ENCODE measurements at regions not wholly inside any gene's neighbourhood (a gene's known extent, or its start where the extent isn't known, plus 50 kb on each side); places are given as distances from the start of the nearest gene placed in this dataset.
"Not testable (repeated sequence)": the region's sequence is repeated elsewhere in the genome, so short reads cannot be mapped to it uniquely, and the experiment has no call there.

GRCh38 chr15:20363591-20363990, 178.0 kb downstream of the GOLGA6L6 start:
- POLR2A ChIA-PET (ENCODE audit: partially characterized antibody); CTCF ChIA-PET (ENCODE audit: partially characterized antibody): not testable (repeated sequence)

More at GRCh38 chr15:20363591-20363990, 178.0 kb downstream of the GOLGA6L6 start:
- TF ChIP-seq ATF3 (IDR thresholded peaks at IDR 0.05; ENCODE audit: insufficient read depth, low read depth, low read length) (peak; percentile 62; the same call in 1 of the 2 replicates), USF2 (IDR thresholded peaks at IDR 0.05; ENCODE audit: low read length) (peak; percentile 69)
- not testable (repeated sequence) for H3K27me3 ChIP-seq (replicated peaks in 1 of 4; ENCODE audit: control insufficient read depth in 3 of 4, extremely low read depth in 1 of 4, insufficient read depth in 3 of 4, low read length in 3 of 4); H3K79me1 ChIP-seq (ENCODE audit: low read depth, low read length); H2BK5ac ChIP-seq (ENCODE audit: low read depth, low read length); H3K14ac ChIP-seq (ENCODE audit: insufficient read length); H4K91ac ChIP-seq (replicated peaks; ENCODE audit: insufficient read length, low read length); H3K4ac ChIP-seq (replicated peaks; ENCODE audit: insufficient read length, low read depth, low read length); H4K5ac ChIP-seq (ENCODE audit: insufficient read length, low read depth, low read length); H3K79me2 ChIP-seq (ENCODE audit: control insufficient read depth in 1 of 2, insufficient read depth in 2 of 2, low read length in 2 of 2); H3K27ac ChIP-seq (ENCODE audit: low read depth, low read length); H3K36me3 ChIP-seq (ENCODE audit: control insufficient read depth in 2 of 4, insufficient read depth in 4 of 4, low read length in 3 of 4); H4K8ac ChIP-seq (ENCODE audit: extremely low read depth, insufficient read depth, low read length); H3K23ac ChIP-seq (ENCODE audit: insufficient read length); H3K4me2 ChIP-seq (ENCODE audit: insufficient read depth in 1 of 2, low read depth in 2 of 2, low read length in 2 of 2); H3K4me1 ChIP-seq (replicated peaks in 1 of 4; ENCODE audit: control insufficient read depth in 3 of 4, insufficient read depth in 4 of 4, low read length in 3 of 4); H2BK20ac ChIP-seq (ENCODE audit: low read length); H3K56ac ChIP-seq (replicated peaks; ENCODE audit: insufficient read length, low read depth, low read length); H2BK120ac ChIP-seq (replicated peaks; ENCODE audit: low read depth, low read length); H3K23me2 ChIP-seq (ENCODE audit: low read depth, low read length); H3K18ac ChIP-seq (ENCODE audit: extremely low read depth, low read length); H2BK12ac ChIP-seq (ENCODE audit: low read depth, low read length); H3K9ac ChIP-seq (replicated peaks in 1 of 4; ENCODE audit: extremely low read depth in 1 of 4, low read depth in 3 of 4, low read length in 3 of 4); FAIRE-seq; H2BK15ac ChIP-seq (ENCODE audit: low read length); DNase-seq (ENCODE audit: low read depth in 1 of 2, low spot score in 2 of 2); H3K4me3 ChIP-seq (ENCODE audit: extremely low read depth in 1 of 4, insufficient read depth in 2 of 4, low read depth in 3 of 4, low read length in 4 of 4); H2AFZ ChIP-seq (ENCODE audit: low read length); H4K20me1 ChIP-seq (replicated peaks in 1 of 2; ENCODE audit: control insufficient read depth in 1 of 2, insufficient read depth in 2 of 2, low read length in 2 of 2); H2AK5ac ChIP-seq (ENCODE audit: low read depth, low read length)
- H3K9me3 ChIP-seq (ENCODE audit: insufficient read depth in 2 of 2, low read depth in 1 of 2, low read length in 1 of 2) = peaks cover 12 to 21% of the 10 kb centered on the region in 2 experiments; a peak in 3 of 4 replicates
- WGBS, 2 experiments (ENCODE audit: extremely low coverage in 1 of 2, insufficient coverage in 1 of 2, insufficient read length in 1 of 2, insufficient replicate concordance in 2 of 2, low coverage in 1 of 2, low lambda C conversion rate in 2 of 2, missing lambda C conversion rate in 1 of 2) = 80% methylated on average over 5 of the region's 5 CpGs; no CpG with 5 or more reads in 1 of the 2 experiments
